NT2/D1 (cell line): ENCODE measurements at regions not wholly inside any gene's neighbourhood (a gene's known extent, or its start where the extent isn't known, plus 50 kb on each side); places are given as distances from the start of the nearest gene placed in this dataset.
"Not testable (repeated sequence)": the region's sequence is repeated elsewhere in the genome, so short reads cannot be mapped to it uniquely, and the experiment has no call there.

Experiments
- DNase-seq: peaks from one replicate; pipeline ENCODE4 v3.0.0-alpha.2; 2011; ENCODE audit warnings: low read depth, low spot score
- H3K27me3 ChIP-seq: 2 replicates; pipeline ENCODE4 v1.6.0; 2011; ENCODE audit warnings: mild to moderate bottlenecking; ENCODE audit not compliant: insufficient read length, insufficient read depth
- H3K36me3 ChIP-seq: 2 replicates; pipeline ENCODE4 v1.6.1; 2011; ENCODE audit warnings: mild to moderate bottlenecking, low read length, mixed read lengths; ENCODE audit not compliant: insufficient read depth, insufficient read length
- H3K4me1 ChIP-seq: 2 replicates; pipeline ENCODE4 v1.5.1; 2011; ENCODE audit not compliant: insufficient read depth, insufficient read length
- H3K4me3 ChIP-seq: 2 replicates; pipeline ENCODE4 v1.5.1; 2011; ENCODE audit warnings: low read depth; ENCODE audit not compliant: insufficient read length
- H3K9ac ChIP-seq: 2 replicates; pipeline ENCODE4 v1.6.0; 2011; ENCODE audit warnings: low read depth; ENCODE audit not compliant: insufficient read length
- H3K9me3 ChIP-seq: 2 replicates; pipeline ENCODE4 v1.5.1; 2011; ENCODE audit warnings: mild to moderate bottlenecking, low read length; ENCODE audit not compliant: insufficient read depth
- SUZ12 ChIP-seq: IDR thresholded peaks from 2 replicates; pipeline ENCODE4 v1.6.1; 2011; ENCODE audit not compliant: insufficient read length, insufficient read depth; ENCODE audit errors: extremely low read depth
- YY1 ChIP-seq: IDR thresholded peaks from 2 replicates; pipeline ENCODE4 v1.6.1; 2011; ENCODE audit not compliant: insufficient read length, insufficient read depth
- ZNF274 ChIP-seq: IDR thresholded peaks from 2 replicates; pipeline ENCODE4 v1.6.1; 2011; ENCODE audit warnings: mild to moderate bottlenecking, low read depth, low read length

GRCh38 chr3:134106580-134106979 is 76.9 kb upstream of the SLCO2A1 start:
- H3K9ac ChIP-seq = no peak overlapping the region
- H3K4me1 ChIP-seq = no peaks in the 10 kb centered on the region
- H3K9me3 ChIP-seq = peaks cover 19% of the 10 kb centered on the region; the same call in 1 of the 2 replicates
- no peak for TF ChIP-seq ZNF274
- TF ChIP-seq SUZ12 = no peak
- no peak for TF ChIP-seq YY1
- no peaks in the 10 kb centered on the region for H3K27me3 ChIP-seq
- H3K36me3 ChIP-seq = no peaks in the 10 kb centered on the region
- no peak overlapping the region for H3K4me3 ChIP-seq
- DNase-seq = no peak

DNA sequence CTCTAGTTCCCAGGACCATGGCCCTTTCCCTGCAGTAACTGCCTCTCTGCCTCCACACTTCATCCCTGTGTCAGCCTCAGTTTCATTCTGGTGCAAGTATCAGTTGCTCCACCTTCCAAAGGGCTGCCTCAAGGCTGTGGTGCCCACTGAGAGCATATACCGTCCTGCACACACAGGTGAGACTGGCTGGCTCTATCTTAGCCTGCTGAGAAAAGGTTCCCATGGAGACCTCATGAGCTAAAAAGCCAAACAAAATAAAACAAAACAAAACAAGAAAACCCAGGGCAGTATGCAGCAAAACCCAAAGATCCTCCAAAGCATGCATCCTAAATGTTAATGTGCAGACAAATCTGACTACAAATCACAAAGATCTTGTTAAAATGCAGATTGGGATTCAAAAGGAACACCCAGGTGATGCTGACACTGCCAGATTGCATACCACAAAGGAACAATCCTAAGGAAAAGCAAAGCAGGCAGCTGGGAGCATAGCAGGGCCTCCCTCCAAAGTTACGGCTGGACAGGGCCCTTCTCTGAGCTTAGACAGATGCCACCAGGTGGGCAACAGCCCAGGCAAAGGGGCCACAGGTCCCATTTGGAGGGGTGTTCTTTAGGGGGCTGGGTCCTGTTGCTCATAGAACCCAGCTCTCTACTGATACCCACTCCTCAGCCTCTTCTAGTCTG is 76.3 kb upstream of the SLCO2A1 start:
- H3K4me1 ChIP-seq = no peaks in the 10 kb centered on the region
- no peak overlapping the region for H3K4me3 ChIP-seq
- no peaks in the 10 kb centered on the region for H3K27me3 ChIP-seq
- TF ChIP-seq ZNF274 (no peak), SUZ12 (no peak), YY1 (no peak)
- H3K9me3 ChIP-seq = peaks cover 23% of the 10 kb centered on the region; the same call in 1 of the 2 replicates
- H3K36me3 ChIP-seq = no peaks in the 10 kb centered on the region
- DNase-seq = peak; percentile 35
- no peak overlapping the region for H3K9ac ChIP-seq

DNA sequence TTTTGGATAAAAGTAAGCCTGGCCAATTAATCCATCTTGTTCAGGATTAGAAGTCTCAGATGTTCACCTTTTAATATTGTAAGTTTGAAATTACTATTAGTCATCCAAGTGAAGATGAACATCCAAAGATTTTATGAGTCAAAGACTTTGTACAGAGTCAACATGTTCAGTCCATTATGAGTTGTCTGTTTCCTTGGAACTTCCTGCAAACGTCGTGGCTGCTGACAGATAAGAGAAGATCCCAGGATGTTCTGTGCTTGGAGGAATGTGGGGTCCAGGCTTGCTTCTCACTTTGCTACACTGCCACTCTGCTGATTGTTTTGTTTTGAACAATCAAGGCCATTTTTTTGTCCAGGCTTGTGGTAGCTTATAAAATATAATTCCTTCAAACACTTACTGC is 74.3 kb upstream of the SLCO2A1 start:
- Histone ChIP-seq H3K9ac (no peak overlapping the region), H3K9me3 (peaks cover 23% of the 10 kb centered on the region; the same call in 1 of the 2 replicates), H3K36me3 (no peaks in the 10 kb centered on the region), H3K27me3 (no peaks in the 10 kb centered on the region), H3K4me1 (no peaks in the 10 kb centered on the region), H3K4me3 (no peak overlapping the region)
- TF ChIP-seq YY1 (no peak), SUZ12 (no peak), ZNF274 (no peak)
- no peak for DNase-seq

DNA sequence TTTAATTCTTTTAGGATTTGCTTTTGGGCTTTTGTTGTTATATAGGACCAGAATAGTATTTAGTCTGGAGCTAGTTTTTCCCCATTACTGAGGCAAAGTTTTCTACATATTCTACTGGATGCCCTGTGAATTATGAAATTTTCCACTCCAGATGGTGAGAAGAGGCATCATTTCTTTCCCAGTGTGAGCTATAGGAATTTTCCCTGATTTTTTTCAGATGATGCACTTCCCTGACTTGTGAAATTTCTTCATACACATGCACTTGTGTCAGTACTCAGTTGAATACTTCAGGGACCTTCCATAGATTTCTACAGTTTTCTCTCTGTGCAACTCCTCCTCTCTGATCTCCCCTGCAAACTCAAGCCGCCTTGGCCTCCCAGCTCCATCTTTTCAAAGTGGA is 73.7 kb upstream of the SLCO2A1 start:
- no peaks in the 10 kb centered on the region for H3K4me1 ChIP-seq
- TF ChIP-seq ZNF274 = no peak
- no peak for DNase-seq
- H3K36me3 ChIP-seq = no peaks in the 10 kb centered on the region
- H3K9me3 ChIP-seq = peaks cover 23% of the 10 kb centered on the region; the same call in 1 of the 2 replicates
- no peak overlapping the region for H3K9ac ChIP-seq
- no peak overlapping the region for H3K4me3 ChIP-seq
- no peaks in the 10 kb centered on the region for H3K27me3 ChIP-seq

DNA sequence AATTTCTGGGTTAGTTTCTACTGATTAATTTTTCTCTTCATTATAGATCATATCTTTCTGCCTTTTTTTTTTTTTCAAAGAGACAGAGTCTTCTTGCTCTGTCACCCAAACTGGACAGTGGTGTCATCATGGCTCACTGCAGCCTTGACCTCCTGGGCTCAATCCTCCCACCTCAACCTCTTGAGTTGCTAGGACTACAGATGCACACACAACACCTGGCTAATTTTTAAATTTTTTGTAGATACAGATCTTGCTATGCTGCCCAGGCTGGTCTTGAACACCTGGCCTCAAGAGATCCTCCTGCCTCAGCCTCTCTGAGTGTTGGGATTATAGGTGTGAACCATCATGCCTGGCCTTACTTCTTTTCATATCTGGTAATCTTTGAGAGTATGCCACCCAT is 73.3 kb upstream of the SLCO2A1 start:
- no peak overlapping the region for H3K9ac ChIP-seq
- H3K4me1 ChIP-seq = no peaks in the 10 kb centered on the region
- TF ChIP-seq YY1 (no peak), SUZ12 (no peak), ZNF274 (no peak)
- H3K27me3 ChIP-seq = no peaks in the 10 kb centered on the region
- no peaks in the 10 kb centered on the region for H3K36me3 ChIP-seq
- H3K4me3 ChIP-seq = no peak overlapping the region
- peaks cover 23% of the 10 kb centered on the region; the same call in 1 of the 2 replicates for H3K9me3 ChIP-seq
- no peak for DNase-seq

DNA sequence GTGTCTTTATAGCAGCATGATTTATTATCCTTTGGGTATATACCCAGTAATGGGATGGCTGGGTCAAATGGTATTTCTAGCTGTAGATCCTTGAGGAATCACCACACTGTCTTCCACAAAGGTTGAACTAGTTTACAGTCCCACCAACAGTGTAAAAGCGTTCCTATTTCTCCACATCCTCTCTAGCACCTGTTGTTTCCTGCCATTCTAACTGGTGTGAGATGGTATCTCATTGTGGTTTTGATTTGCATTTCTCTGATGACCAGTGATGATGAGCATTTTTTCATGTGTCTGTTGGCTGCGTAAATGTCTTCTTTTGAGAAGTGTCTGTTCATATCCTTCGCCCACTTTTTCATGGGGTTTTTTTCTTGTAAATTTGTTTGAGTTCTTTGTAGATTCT is 66.5 kb upstream of the SLCO2A1 start:
- H3K27me3 ChIP-seq, H3K9ac ChIP-seq, H3K4me3 ChIP-seq, H3K9me3 ChIP-seq, H3K4me1 ChIP-seq, H3K36me3 ChIP-seq, DNase-seq: not testable (repeated sequence)

DNA sequence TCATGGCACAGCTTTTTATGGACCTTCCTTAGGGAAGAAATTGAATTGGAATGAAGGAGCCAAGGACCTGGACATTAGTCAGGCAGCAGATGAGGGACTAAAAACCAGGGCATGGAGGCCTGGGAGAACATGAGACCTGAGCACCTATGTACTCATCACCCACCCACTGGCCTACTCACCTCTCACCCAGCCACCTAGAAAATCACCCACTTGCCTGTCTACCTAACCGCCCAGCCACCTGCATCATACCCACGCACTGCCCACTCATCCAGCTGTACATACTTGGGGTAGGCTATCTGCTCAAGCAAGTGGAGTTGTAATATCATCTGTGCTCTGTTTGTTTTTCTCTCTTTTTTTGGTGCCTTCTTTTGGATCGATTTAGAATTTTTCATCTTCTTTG is 65.3 kb upstream of the SLCO2A1 start:
- H3K27me3 ChIP-seq = no peaks in the 10 kb centered on the region
- H3K4me1 ChIP-seq = no peaks in the 10 kb centered on the region
- H3K9ac ChIP-seq = no peak overlapping the region
- TF ChIP-seq ZNF274 = no peak
- no peak for TF ChIP-seq YY1
- TF ChIP-seq SUZ12 = no peak
- H3K9me3 ChIP-seq = no peaks in the 10 kb centered on the region
- H3K4me3 ChIP-seq = no peak overlapping the region
- no peaks in the 10 kb centered on the region for H3K36me3 ChIP-seq
- DNase-seq = no peak

- no peak for DNase-seq
- H3K9ac ChIP-seq = no peak overlapping the region
- H3K9me3 ChIP-seq = no peaks in the 10 kb centered on the region
- H3K27me3 ChIP-seq = no peaks in the 10 kb centered on the region
- no peak overlapping the region for H3K4me3 ChIP-seq
- H3K4me1 ChIP-seq = no peaks in the 10 kb centered on the region
- no peaks in the 10 kb centered on the region for H3K36me3 ChIP-seq
- TF ChIP-seq ZNF274 = no peak
Observed at GRCh38 chr3:134094491-134094890, 64.8 kb upstream of the SLCO2A1 start.
